Activated B cell treated with CpG ODN at 0.5 μM for 24 hours (primary cell): ENCODE measurements at regions not wholly inside any gene's neighbourhood (a gene's known extent, or its start where the extent isn't known, plus 50 kb on each side); places are given as distances from the start of the nearest gene placed in this dataset.

Experiments
- ATAC-seq: fragments of 200-7000 bp; cut with Tn5 transposase; one replicate; pipeline ENCODE4 v1.10.0; 2021; ENCODE audit warnings: low read depth, mild to moderate bottlenecking, moderate library complexity
- CTCF ChIA-PET: fragments of 350-600 bp; sonication (Branson Sonifier 250); formaldehyde crosslinking; loops from one replicate; lab custom pipeline; 2021; ENCODE audit warnings: antibody characterized with exemption; lab: Charles Lee
- POLR2A ChIA-PET: fragments of 350-600 bp; sonication (Branson Sonifier 250); formaldehyde crosslinking; loops from one replicate; lab custom pipeline; 2021; ENCODE audit warnings: antibody characterized with exemption; lab: Charles Lee
- DNase-seq: peaks from one replicate; pipeline ENCODE4 v3.0.0; 2022
- H3K27ac Mint-ChIP-seq: one replicate; pipeline ENCODE4 v1.8.0; 2020; ENCODE audit warnings: mixed read lengths
- H3K27me3 Mint-ChIP-seq: one replicate; pipeline ENCODE4 v1.8.0; 2021; ENCODE audit warnings: mixed read lengths
- H3K36me3 Mint-ChIP-seq: one replicate; pipeline ENCODE4 v1.8.0; 2021; ENCODE audit warnings: low read depth, mixed read lengths
- H3K4me1 Mint-ChIP-seq: one replicate; pipeline ENCODE4 v1.8.0; 2021; ENCODE audit warnings: mixed read lengths
- H3K4me3 Mint-ChIP-seq: one replicate; pipeline ENCODE4 v1.8.0; 2020; ENCODE audit warnings: mild to moderate bottlenecking, mixed read lengths
- H3K9me3 Mint-ChIP-seq: one replicate; pipeline ENCODE4 v1.8.0; 2020; ENCODE audit warnings: mixed read lengths
- CTCF ChIP-seq: fragments of 200-600 bp; IDR thresholded peaks from one replicate; pipeline ENCODE4 v1.8.0; 2022; ENCODE audit warnings: antibody characterized with exemption, mild to moderate bottlenecking
- intact Hi-C: fragments of 100-400 bp; cut with micrococcal nuclease; formaldehyde crosslinking; loops from one replicate; pipeline ENCODE4 v1.15.1; 2024

- H3K9me3 Mint-ChIP-seq, result peaks cover 7% of the 10 kb centered on the region
- H3K27ac Mint-ChIP-seq, result no peak overlapping the region
- H3K4me3 Mint-ChIP-seq, result no peak overlapping the region
- DNase-seq (no peak), ATAC-seq (no peak)
- POLR2A ChIA-PET, result no interaction called here
- intact Hi-C loops, result no loop called here
- no peak for TF ChIP-seq CTCF
- CTCF ChIA-PET, result no interaction called here
- H3K36me3 Mint-ChIP-seq, result no peaks in the 10 kb centered on the region
- H3K4me1 Mint-ChIP-seq, result no peaks in the 10 kb centered on the region
- H3K27me3 Mint-ChIP-seq, result peaks cover 2% of the 10 kb centered on the region
Measured at GRCh38 chr5:38764937-38765391, 80.8 kb upstream of the OSMR start.

GRCh38 chr5:38765399-38765861 is 80.4 kb upstream of the OSMR start:
- H3K27ac Mint-ChIP-seq, result no peak overlapping the region
- intact Hi-C loops, result no loop called here
- no peak for TF ChIP-seq CTCF
- H3K4me1 Mint-ChIP-seq, result no peaks in the 10 kb centered on the region
- peaks cover 7% of the 10 kb centered on the region for H3K9me3 Mint-ChIP-seq
- CTCF ChIA-PET, result no interaction called here
- DNase-seq, result no peak
- no peaks in the 10 kb centered on the region for H3K36me3 Mint-ChIP-seq
- no peak for ATAC-seq
- POLR2A ChIA-PET, result no interaction called here
- H3K27me3 Mint-ChIP-seq, result peaks cover 2% of the 10 kb centered on the region
- H3K4me3 Mint-ChIP-seq, result no peak overlapping the region

- POLR2A ChIA-PET, result no interaction called here
- no peaks in the 10 kb centered on the region for H3K4me1 Mint-ChIP-seq
- DNase-seq (no peak), ATAC-seq (no peak)
- no peaks in the 10 kb centered on the region for H3K36me3 Mint-ChIP-seq
- peaks cover 7% of the 10 kb centered on the region for H3K9me3 Mint-ChIP-seq
- H3K4me3 Mint-ChIP-seq, result no peak overlapping the region
- peaks cover 2% of the 10 kb centered on the region for H3K27me3 Mint-ChIP-seq
- intact Hi-C loops, result no loop called here
- no peak for TF ChIP-seq CTCF
- no peak overlapping the region for H3K27ac Mint-ChIP-seq
- CTCF ChIA-PET, result no interaction called here
Measured at GRCh38 chr5:38766151-38766550, 79.7 kb upstream of the OSMR start.

- ATAC-seq (no peak), DNase-seq (no peak)
- H3K27ac Mint-ChIP-seq, result no peak overlapping the region
- H3K9me3 Mint-ChIP-seq, result peaks cover 7% of the 10 kb centered on the region
- no peak overlapping the region for H3K4me3 Mint-ChIP-seq
- H3K27me3 Mint-ChIP-seq, result no peaks in the 10 kb centered on the region
- intact Hi-C loops, result no loop called here
- H3K36me3 Mint-ChIP-seq, result no peaks in the 10 kb centered on the region
- ChIA-PET POLR2A (no interaction called here), CTCF (no interaction called here)
- H3K4me1 Mint-ChIP-seq, result no peaks in the 10 kb centered on the region
- no peak for TF ChIP-seq CTCF
Measured at GRCh38 chr5:38768412-38769211, 77.2 kb upstream of the OSMR start.

- intact Hi-C loops, result no loop called here
- peaks cover 3% of the 10 kb centered on the region for H3K9me3 Mint-ChIP-seq
- no peaks in the 10 kb centered on the region for H3K27me3 Mint-ChIP-seq
- no peak overlapping the region for H3K4me3 Mint-ChIP-seq
- ATAC-seq (no peak), DNase-seq (no peak)
- ChIA-PET POLR2A (no interaction called here), CTCF (no interaction called here)
- no peak for TF ChIP-seq CTCF
- no peaks in the 10 kb centered on the region for H3K36me3 Mint-ChIP-seq
- H3K27ac Mint-ChIP-seq, result no peak overlapping the region
- no peaks in the 10 kb centered on the region for H3K4me1 Mint-ChIP-seq
Measured at GRCh38 chr5:38772471-38772870, 73.3 kb upstream of the OSMR start.
